HEK293 (cell line): ENCODE measurements at regions not wholly inside any gene's neighbourhood (a gene's known extent, or its start where the extent isn't known, plus 50 kb on each side); places are given as distances from the start of the nearest gene placed in this dataset.

Experiments
- ZNF549 ChIP-seq: fragments of 450-650 bp; IDR thresholded peaks from 2 replicates; pipeline ENCODE4 v1.5.1; 2018; ENCODE audit warnings: missing biosample characterization, missing genetic modification characterization, mild to moderate bottlenecking, inconsistent platforms, moderate library complexity
- TF ChIP-seq, protein P1 (sequence below): fragments of 450-650 bp; formaldehyde crosslinking; IDR thresholded peaks from 2 replicates; pipeline ENCODE4 v1.5.1; 2016; ENCODE audit warnings: missing biosample characterization, missing genetic modification characterization
- TF ChIP-seq, protein P2 (sequence below): fragments of 450-650 bp; formaldehyde crosslinking; IDR thresholded peaks from 2 replicates; pipeline ENCODE4 v1.5.1; 2017; ENCODE audit warnings: missing biosample characterization, missing genetic modification characterization

DNA sequence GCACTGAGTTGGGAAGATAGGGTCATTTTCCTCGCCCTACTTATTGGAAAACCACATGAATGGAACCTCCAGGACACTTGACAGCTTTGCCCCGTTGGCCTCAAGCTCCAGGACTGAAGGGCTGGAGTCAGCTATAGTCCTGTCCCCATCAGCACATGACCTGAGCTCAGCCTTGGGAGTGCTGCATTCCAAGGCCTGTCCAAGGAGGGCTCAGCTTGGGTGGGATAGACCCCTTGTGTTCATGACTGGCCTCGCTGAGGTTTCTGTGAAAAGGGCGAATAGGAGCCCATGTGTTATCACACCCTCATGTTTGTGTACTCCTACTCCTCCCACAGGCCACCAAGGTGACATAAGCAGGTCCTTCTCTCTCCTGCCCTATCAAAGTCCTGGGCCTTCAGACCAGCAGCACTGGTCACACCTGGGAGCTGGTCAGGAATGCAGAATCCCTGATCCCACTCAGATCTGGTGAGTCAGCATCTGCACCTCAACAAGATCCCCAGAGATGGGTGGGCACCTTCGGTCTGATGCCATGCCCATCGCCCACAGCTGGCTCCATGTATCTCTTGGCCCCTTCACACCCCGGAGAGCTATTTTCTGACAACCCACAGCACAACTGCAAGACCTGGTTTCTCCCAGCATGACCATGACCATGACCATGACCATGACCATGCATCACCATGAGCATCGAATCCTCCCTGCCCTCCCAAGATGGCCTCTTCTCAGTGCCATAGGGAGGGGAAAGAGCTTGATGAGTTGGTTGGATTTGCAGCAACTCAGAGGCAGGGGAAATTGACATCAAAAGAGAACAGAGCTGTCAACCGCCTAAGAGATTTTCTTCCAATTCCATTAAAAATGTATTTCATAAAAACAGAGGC is 83.0 kb upstream of the RAB6C start:
- TF ChIP-seq ZNF549 (tag by site-specific recombination): no peak
- TF ChIP-seq, protein P1, sequence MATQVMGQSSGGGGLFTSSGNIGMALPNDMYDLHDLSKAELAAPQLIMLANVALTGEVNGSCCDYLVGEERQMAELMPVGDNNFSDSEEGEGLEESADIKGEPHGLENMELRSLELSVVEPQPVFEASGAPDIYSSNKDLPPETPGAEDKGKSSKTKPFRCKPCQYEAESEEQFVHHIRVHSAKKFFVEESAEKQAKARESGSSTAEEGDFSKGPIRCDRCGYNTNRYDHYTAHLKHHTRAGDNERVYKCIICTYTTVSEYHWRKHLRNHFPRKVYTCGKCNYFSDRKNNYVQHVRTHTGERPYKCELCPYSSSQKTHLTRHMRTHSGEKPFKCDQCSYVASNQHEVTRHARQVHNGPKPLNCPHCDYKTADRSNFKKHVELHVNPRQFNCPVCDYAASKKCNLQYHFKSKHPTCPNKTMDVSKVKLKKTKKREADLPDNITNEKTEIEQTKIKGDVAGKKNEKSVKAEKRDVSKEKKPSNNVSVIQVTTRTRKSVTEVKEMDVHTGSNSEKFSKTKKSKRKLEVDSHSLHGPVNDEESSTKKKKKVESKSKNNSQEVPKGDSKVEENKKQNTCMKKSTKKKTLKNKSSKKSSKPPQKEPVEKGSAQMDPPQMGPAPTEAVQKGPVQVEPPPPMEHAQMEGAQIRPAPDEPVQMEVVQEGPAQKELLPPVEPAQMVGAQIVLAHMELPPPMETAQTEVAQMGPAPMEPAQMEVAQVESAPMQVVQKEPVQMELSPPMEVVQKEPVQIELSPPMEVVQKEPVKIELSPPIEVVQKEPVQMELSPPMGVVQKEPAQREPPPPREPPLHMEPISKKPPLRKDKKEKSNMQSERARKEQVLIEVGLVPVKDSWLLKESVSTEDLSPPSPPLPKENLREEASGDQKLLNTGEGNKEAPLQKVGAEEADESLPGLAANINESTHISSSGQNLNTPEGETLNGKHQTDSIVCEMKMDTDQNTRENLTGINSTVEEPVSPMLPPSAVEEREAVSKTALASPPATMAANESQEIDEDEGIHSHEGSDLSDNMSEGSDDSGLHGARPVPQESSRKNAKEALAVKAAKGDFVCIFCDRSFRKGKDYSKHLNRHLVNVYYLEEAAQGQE (tag by site-specific recombination): no peak
- TF ChIP-seq, protein P2, sequence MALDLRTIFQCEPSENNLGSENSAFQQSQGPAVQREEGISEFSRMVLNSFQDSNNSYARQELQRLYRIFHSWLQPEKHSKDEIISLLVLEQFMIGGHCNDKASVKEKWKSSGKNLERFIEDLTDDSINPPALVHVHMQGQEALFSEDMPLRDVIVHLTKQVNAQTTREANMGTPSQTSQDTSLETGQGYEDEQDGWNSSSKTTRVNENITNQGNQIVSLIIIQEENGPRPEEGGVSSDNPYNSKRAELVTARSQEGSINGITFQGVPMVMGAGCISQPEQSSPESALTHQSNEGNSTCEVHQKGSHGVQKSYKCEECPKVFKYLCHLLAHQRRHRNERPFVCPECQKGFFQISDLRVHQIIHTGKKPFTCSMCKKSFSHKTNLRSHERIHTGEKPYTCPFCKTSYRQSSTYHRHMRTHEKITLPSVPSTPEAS (tag by site-specific recombination): no peak
